NOMO-1 (cell line): ENCODE measurements at regions not wholly inside any gene's neighbourhood (a gene's known extent, or its start where the extent isn't known, plus 50 kb on each side); places are given as distances from the start of the nearest gene placed in this dataset.
"Not testable (repeated sequence)": the region's sequence is repeated elsewhere in the genome, so short reads cannot be mapped to it uniquely, and the experiment has no call there.

Experiments
- DNase-seq, 2 experiments: peaks; one replicate each; lab custom pipeline; 2025; ENCODE audit not compliant: unreplicated experiment in 2 of 2; lab: John Stamatoyannopoulos, UW

DNA sequence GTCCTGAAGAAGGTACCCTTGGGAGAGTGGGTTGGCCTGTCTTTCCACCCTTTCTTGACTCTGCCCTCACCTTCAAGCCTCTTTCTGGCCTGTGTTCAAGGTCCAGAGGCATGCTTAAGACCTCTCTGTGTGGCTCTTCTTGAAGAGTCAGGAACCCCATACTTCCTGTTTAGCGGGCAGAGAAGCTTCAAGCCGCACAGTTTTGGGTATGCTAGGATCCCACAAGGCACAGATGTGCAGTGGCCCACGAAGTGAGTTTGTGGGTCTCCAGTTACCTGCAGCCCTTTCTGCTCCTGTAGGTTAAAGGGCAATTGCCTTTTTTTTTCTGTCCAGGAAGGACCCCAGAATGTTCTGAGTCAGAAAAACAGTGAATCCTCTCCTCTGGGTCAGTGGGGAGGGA lies 87.4 kb upstream of the FCGR1A start:
- DNase-seq: not testable (repeated sequence)

GRCh38 chr1:149700220-149700619 lies 82.3 kb upstream of the FCGR1A start:
- not testable (repeated sequence) for DNase-seq

DNA sequence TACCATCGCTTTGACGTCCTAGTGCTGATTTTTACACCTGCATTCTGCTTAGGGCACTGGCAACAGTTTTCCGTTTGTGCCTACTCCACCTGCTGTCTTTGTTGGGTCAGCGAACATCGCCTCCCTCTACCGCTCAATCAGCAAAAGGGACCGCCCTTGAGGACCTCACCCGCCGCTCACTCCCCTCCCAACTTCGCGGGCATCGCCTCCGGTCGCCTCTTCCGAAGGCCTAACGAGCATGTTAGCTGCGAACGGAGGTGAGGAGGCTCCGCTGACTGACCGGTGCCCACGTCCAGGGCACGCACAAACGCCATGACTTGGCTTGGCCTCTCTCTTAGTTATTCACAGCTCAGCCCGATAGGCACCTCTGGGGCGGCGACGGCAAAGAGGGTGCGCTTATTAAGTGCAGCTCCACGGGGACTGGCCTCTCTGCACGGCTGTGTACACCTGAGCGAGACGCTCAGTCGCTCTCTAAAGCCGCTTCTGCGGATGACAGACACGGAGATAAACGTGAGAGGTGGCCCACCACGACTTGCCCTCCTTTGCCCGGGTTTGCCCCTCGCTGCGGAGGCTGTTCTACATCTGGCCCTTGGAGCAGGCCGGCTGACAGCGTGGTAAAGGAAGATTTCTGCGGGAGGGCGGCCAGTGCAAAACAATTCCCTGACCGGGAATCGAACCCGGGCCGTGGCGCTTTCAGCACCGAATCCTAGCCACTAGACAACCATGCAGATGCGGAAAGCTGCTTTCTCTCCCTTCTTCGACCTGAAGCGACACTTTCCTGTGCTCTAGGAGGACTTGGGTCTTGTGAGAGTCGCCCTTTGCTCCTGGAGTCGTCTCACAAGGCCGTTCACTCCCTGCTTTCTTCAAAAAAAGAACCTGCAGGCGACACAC lies 81.6 kb upstream of the FCGR1A start:
- not testable (repeated sequence) for DNase-seq

DNA sequence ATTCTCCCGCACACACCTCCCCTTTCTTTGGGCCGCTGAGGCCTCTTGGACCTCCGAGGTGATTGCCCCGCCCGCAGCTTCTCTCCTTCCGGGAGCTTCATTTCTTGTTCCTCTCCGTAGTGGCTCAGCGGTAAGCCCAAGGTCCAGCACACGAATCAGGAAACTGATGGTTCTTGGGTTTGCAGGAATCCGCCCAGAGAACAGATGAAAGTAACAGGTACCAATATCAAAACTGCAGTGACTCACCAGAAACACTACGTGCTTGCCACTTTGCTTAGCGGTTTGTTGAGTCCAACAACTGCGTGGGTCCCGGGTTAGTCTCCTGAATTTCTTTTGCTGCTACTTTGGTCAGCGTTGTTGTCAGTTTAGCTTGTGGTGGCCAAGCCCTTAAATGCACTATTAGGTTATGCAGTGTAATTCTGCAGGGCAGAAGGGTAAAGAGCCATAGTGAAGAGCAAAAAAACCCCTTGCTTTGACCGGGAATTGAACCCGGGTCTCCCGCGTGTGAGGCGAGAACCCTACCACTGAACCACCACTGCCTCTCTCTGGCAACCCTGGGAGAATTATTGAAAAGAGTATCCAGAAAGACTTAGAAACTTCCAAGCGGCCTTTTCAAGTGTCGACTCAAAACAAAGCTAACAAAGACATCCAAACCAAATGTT lies 74.2 kb upstream of the FCGR1A start:
- peak in 1 of 2 experiments; percentile 14 for DNase-seq

DNA sequence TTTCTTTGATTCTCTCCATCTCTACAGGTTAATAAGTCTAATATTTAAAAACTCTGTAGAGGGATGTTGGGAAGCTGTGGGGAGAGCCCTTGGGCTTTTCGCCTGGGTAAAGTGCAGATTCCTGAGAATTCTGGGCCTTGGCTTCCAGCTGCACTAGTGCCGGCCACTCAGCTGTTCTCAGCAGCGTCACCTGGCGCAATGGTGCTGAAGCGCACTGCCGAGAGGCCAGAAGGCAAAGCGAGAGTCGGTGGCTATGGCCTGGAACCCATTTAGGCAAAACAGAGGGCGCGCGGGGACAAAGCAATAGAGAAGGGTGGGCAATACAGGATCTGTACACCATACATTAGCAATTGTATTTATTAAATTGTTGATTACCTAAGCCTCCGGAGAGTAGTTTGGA lies 70.8 kb upstream of the FCGR1A start:
- DNase-seq: not testable (repeated sequence)

GRCh38 chr1:149712154-149712927 lies 70.2 kb upstream of the FCGR1A start:
- not testable (repeated sequence) for DNase-seq

DNA sequence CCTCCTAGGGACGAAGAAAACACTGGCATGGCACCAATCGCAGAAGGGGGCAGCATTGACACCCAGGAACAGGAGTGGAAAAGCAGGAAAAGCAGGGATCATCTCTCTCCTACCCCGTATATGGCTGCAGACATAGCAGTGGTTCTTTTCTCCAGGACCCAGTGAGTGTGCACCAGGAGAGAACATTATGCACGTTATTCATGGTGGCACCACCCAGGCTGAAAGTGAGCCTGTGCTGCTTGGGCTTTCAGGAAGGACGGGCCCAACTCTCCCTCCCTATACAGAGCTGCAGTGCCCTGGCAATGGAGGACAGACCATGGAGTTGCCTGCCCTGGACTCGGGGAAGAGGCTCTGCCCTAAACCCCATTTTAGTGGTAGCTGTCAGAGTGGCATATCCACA lies 69.0 kb upstream of the FCGR1A start:
- DNase-seq: not testable (repeated sequence)

- DNase-seq: not testable (repeated sequence)
Observed at GRCh38 chr1:149713952-149714351, 68.5 kb upstream of the FCGR1A start.

- not testable (repeated sequence) for DNase-seq
Observed at GRCh38 chr1:149724618-149725302, 57.7 kb upstream of the FCGR1A start.

DNA sequence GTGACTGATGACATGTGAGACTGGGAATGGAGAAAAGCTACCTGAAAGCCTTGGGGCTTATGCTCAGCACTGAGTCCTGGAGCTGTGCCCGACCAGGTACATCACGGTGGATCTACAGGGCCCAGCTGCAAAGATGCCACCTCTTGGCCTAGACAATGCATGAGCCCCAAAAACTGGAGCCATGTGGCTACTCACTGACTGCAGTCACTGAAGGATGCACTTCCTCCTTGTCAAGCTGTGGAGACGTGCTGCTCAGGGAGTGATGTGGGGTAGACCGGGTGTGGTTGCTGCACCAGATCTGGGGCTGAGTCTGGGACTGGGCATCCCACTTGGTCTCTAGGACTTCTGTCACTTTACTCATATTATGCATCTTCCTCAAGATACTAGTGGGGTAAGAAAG lies 55.8 kb upstream of the FCGR1A start:
- DNase-seq: not testable (repeated sequence)

DNA sequence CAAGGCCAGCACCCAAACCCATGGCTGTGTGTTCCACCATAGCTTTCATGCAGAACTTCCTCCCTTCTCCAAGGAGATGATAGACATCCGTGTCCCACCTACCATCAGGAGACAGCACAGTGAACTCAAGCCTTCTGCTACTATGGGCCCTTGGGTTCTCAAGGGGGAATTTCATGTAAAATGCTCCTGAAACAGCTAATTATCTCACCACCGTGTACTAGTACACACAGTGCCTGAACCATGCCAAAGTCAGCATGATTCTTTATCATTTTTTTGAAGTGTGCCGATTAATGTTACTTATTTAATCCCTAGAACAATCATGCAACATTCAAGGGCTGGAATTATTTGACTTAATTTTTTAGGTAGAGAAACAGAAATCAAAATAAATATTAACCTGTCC lies 53.9 kb upstream of the FCGR1A start:
- not testable (repeated sequence) for DNase-seq
